DOHH2 (cell line): ENCODE measurements at regions not wholly inside any gene's neighbourhood (a gene's known extent, or its start where the extent isn't known, plus 50 kb on each side); places are given as distances from the start of the nearest gene placed in this dataset.

Experiments used
- CTCF ChIP-seq: fragments of 200-600 bp; sonication (generic); IDR thresholded peaks from one replicate; pipeline ENCODE4 v1.5.1; 2014; ENCODE audit warnings: antibody characterized with exemption, mild to moderate bottlenecking, low read depth, low read length; ENCODE audit not compliant: poor library complexity, severe bottlenecking
- EZH2phosphoT487 ChIP-seq: fragments of 200-600 bp; sonication (generic); IDR thresholded peaks from 2 replicates; pipeline ENCODE4 v1.6.1; 2017; ENCODE audit warnings: borderline replicate concordance, mild to moderate bottlenecking, antibody characterized with exemption, low read length, moderate library complexity, mixed read lengths

GRCh38 chr2:41634686-41635085 is 413.1 kb upstream of the PKDCC start:
- TF ChIP-seq CTCF: no peak
- no peak for TF ChIP-seq EZH2phosphoT487
